OCI-LY1 (cell line): ENCODE measurements at regions not wholly inside any gene's neighbourhood (a gene's known extent, or its start where the extent isn't known, plus 50 kb on each side); places are given as distances from the start of the nearest gene placed in this dataset.

Experiments used
- H2AFZ ChIP-seq: fragments of 200-600 bp; sonication (generic), shearing (Covaris generic); 2 replicates; pipeline ENCODE4 v1.6.0; 2014; ENCODE audit warnings: antibody characterized with exemption, mild to moderate bottlenecking, low read length
- H3F3A ChIP-seq: fragments of 200-600 bp; sonication (generic), shearing (Covaris generic); 2 replicates; pipeline ENCODE4 v1.6.0; 2014; ENCODE audit warnings: mild to moderate bottlenecking, antibody characterized with exemption, low read length, moderate library complexity; ENCODE audit not compliant: insufficient read depth
- H3K27ac ChIP-seq: fragments of 200-600 bp; sonication (generic); 2 replicates; pipeline ENCODE4 v1.5.1; 2014; ENCODE audit warnings: low read length, mixed run types, mild to moderate bottlenecking, low read depth; ENCODE audit not compliant: poor library complexity, severe bottlenecking
- H3K27me3 ChIP-seq: fragments of 200-600 bp; sonication (generic); 2 replicates; pipeline ENCODE4 v1.6.0; 2014; ENCODE audit warnings: antibody characterized with exemption, mild to moderate bottlenecking, low read length, moderate library complexity; ENCODE audit not compliant: insufficient read depth
- H3K36me3 ChIP-seq: fragments of 200-600 bp; sonication (generic); 2 replicates; pipeline ENCODE4 v1.6.1; 2014; ENCODE audit warnings: mild to moderate bottlenecking, antibody characterized with exemption, low read length, moderate library complexity, mixed read lengths; ENCODE audit not compliant: insufficient read depth
- H3K4me1 ChIP-seq: fragments of 200-600 bp; sonication (generic); 2 replicates; pipeline ENCODE4 v1.5.1; 2014; ENCODE audit warnings: mild to moderate bottlenecking, low read length, moderate library complexity; ENCODE audit not compliant: insufficient read depth, severe bottlenecking
- H3K4me2 ChIP-seq: fragments of 200-600 bp; sonication (generic), shearing (Covaris generic); 2 replicates; pipeline ENCODE4 v1.6.1; 2014; ENCODE audit warnings: low read length
- H3K4me3 ChIP-seq: fragments of 200-600 bp; sonication (generic); 2 replicates; pipeline ENCODE4 v1.5.1; 2014; ENCODE audit warnings: low read length, low read depth, mild to moderate bottlenecking, mixed read lengths; ENCODE audit not compliant: poor library complexity, severe bottlenecking
- H3K79me2 ChIP-seq: fragments of 200-600 bp; shearing (Covaris generic); 2 replicates; pipeline ENCODE4 v1.6.1; 2016; ENCODE audit warnings: mixed run types, low read length, mixed read lengths; ENCODE audit not compliant: insufficient read depth
- H3K9ac ChIP-seq: fragments of 200-600 bp; sonication (generic), shearing (Covaris generic); 2 replicates; pipeline ENCODE4 v1.6.1; 2014; ENCODE audit warnings: mild to moderate bottlenecking, low read length, mixed read lengths
- H3K9me2 ChIP-seq: fragments of 200-600 bp; sonication (generic), shearing (Covaris generic); 2 replicates; pipeline ENCODE4 v1.6.1; 2014; ENCODE audit warnings: low read depth, mild to moderate bottlenecking, low read length, mixed read lengths
- H3K9me3 ChIP-seq: fragments of 200-600 bp; shearing (Covaris generic); 2 replicates; pipeline ENCODE4 v1.6.1; 2014; ENCODE audit warnings: low read length, mixed read lengths
- H4K20me1 ChIP-seq: fragments of 200-600 bp; sonication (generic), shearing (Covaris generic); 2 replicates; pipeline ENCODE4 v1.6.0; 2016; ENCODE audit warnings: mild to moderate bottlenecking, low read length; ENCODE audit not compliant: insufficient read depth
- CTCF ChIP-seq: fragments of 200-600 bp; sonication (generic), shearing (Covaris generic); IDR thresholded peaks from 2 replicates; pipeline ENCODE4 v1.5.1; 2017; ENCODE audit warnings: mild to moderate bottlenecking, antibody characterized with exemption, low read length, moderate library complexity, mixed read lengths
- EZH2 ChIP-seq: fragments of 200-600 bp; sonication (generic), shearing (Covaris generic); IDR thresholded peaks from 2 replicates; pipeline ENCODE4 v1.8.0; 2017; ENCODE audit warnings: borderline replicate concordance, mixed run types, mild to moderate bottlenecking, antibody characterized with exemption, low read length, moderate library complexity, mixed read lengths

GRCh38 chr2:120787111-120787821, 51.6 kb downstream of the GLI2 start:
- H3K27me3 ChIP-seq: peaks cover 7% of the 10 kb centered on the region; the same call in 1 of the 2 replicates
- H3F3A ChIP-seq: no peaks in the 10 kb centered on the region
- H3K9ac ChIP-seq: no peak overlapping the region
- H3K9me2 ChIP-seq: no peaks in the 10 kb centered on the region
- no peak overlapping the region for H3K4me2 ChIP-seq
- H3K4me1 ChIP-seq: no peaks in the 10 kb centered on the region
- TF ChIP-seq CTCF (no peak), EZH2 (no peak)
- no peak overlapping the region for H3K27ac ChIP-seq
- no peak overlapping the region for H2AFZ ChIP-seq
- no peaks in the 10 kb centered on the region for H4K20me1 ChIP-seq
- H3K4me3 ChIP-seq: no peak overlapping the region
- no peaks in the 10 kb centered on the region for H3K79me2 ChIP-seq
- no peaks in the 10 kb centered on the region for H3K9me3 ChIP-seq
- no peaks in the 10 kb centered on the region for H3K36me3 ChIP-seq

GRCh38 chr2:120787822-120788700, 52.4 kb downstream of the GLI2 start:
- H3K27ac ChIP-seq: no peak overlapping the region
- no peaks in the 10 kb centered on the region for H3F3A ChIP-seq
- H3K79me2 ChIP-seq: no peaks in the 10 kb centered on the region
- H3K4me2 ChIP-seq: no peak overlapping the region
- TF ChIP-seq EZH2 (no peak), CTCF (no peak)
- no peak overlapping the region for H2AFZ ChIP-seq
- no peaks in the 10 kb centered on the region for H3K36me3 ChIP-seq
- H3K4me1 ChIP-seq: no peaks in the 10 kb centered on the region
- H4K20me1 ChIP-seq: no peaks in the 10 kb centered on the region
- no peaks in the 10 kb centered on the region for H3K9me2 ChIP-seq
- H3K4me3 ChIP-seq: no peak overlapping the region
- H3K9ac ChIP-seq: no peak overlapping the region
- peaks cover 7% of the 10 kb centered on the region; the same call in 1 of the 2 replicates for H3K27me3 ChIP-seq
- no peaks in the 10 kb centered on the region for H3K9me3 ChIP-seq

GRCh38 chr2:120791243-120791961, 55.7 kb downstream of the GLI2 start:
- H3F3A ChIP-seq: no peaks in the 10 kb centered on the region
- H3K27me3 ChIP-seq: peaks cover 7% of the 10 kb centered on the region; the same call in 1 of the 2 replicates
- no peaks in the 10 kb centered on the region for H3K9me2 ChIP-seq
- H3K36me3 ChIP-seq: no peaks in the 10 kb centered on the region
- no peaks in the 10 kb centered on the region for H3K79me2 ChIP-seq
- no peaks in the 10 kb centered on the region for H3K9me3 ChIP-seq
- H4K20me1 ChIP-seq: no peaks in the 10 kb centered on the region
- TF ChIP-seq EZH2 (no peak), CTCF (no peak)
- no peak overlapping the region for H2AFZ ChIP-seq
- no peak overlapping the region for H3K4me3 ChIP-seq
- H3K27ac ChIP-seq: no peak overlapping the region
- no peaks in the 10 kb centered on the region for H3K4me1 ChIP-seq
- no peak overlapping the region for H3K4me2 ChIP-seq
- H3K9ac ChIP-seq: no peak overlapping the region
